ENCODE measurements at regions not wholly inside any gene's neighbourhood (a gene's known extent, or its start where the extent isn't known, plus 50 kb on each side); places are given as distances from the start of the nearest gene placed in this dataset.
"Not testable (repeated sequence)": the region's sequence is repeated elsewhere in the genome, so short reads cannot be mapped to it uniquely, and the experiment has no call there.

DNA sequence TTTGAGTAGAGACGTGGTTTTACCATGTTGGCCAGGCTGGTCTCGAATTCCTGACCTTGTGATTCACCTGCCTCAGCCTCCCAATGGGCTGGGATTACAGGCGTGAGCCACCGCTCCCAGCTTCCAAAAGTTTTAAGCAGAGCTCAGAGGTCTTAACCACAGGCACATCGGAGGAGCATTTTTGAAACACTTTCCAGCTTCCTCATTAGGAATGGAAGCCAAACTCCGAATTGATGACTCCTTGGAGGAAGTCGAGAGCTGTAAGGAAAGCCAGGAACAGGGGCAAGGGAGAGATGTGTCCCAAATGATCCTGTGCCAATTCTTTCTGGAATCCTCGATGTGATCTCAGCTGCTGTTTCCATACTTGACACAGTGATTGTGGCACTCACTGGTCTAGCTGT is 56.2 kb upstream of the CCZ1B start:
- not testable (repeated sequence) for DNase-seq (ENCODE audit: low spot score)

DNA sequence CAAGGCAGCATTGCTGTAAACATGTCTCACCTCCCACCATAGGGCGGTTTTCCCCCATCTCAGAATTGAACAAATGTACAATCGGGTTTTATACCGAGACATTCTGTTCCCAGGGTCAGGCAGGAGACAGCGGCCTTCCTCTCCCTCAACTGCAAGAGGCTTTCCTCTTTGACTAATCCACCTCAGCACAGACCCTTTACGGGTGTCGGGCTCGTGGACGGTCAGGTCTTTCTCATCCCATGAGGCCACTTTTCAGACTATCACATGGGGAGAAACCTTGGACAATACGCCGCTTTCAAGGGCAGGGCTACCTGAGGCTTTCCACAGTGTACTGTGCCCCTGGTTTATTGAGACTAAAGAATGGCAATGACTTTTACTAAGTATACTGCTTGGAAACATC is 57.7 kb upstream of the CCZ1B start:
- DNase-seq (ENCODE audit: low spot score) = not testable (repeated sequence)

DNA sequence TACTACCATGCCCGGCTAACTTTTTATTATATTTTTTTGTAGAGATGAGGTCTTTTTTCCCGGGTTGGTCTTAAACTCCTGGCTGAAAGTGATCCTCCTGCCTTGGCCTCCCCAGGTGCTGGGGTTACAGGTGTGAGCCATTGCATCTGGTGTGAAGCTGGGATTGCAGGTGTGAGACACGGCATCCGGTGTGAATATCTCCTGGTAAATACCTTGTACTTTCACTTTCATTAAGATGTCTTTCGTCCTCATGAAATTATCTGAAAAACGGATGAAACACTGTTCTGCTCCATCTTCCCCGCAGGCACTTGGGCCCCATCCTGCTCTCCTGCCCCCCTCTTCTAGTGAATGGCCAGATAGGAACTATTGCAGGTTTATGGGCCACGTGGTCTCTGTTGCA is 60.1 kb upstream of the CCZ1B start:
- DNase-seq (ENCODE audit: low spot score) = no peak

DNA sequence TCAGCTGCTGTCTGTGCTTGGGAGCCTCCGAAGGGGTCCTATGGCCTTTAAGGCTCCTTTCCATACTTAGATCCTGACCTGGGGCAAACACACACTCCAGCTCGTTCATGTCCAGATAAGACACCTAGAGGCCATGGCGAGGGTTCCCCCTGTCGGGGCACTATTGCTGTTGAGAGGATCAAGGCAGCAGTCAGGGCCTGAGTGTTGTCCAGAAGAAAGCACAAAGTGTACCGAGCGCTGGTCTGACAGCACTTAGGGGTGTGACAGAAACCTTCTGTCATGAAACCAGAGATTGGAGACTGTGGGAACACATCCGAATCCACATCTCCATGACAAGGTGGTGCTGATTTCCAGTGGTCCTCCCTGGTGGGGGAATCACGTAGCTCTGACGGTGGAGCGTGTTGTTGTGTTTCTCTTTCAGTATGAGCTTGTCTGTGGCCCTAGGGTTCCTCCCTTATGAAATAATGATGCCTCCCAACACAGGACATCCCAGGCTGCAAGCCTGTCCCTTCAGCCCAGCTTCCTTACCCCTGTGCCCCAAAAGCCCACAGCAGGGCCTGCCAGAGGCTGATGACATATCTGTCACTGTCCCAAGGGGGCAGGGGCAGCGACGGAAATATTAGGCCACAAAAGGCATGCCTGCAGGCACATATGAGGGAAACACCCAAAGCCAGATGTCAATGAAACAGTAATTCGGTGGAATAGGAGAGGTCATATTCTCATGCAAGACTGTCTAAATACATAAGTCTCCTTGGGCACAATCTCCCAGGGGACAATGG is 62.4 kb upstream of the CCZ1B start:
- DNase-seq (ENCODE audit: low spot score) = not testable (repeated sequence)

DNA sequence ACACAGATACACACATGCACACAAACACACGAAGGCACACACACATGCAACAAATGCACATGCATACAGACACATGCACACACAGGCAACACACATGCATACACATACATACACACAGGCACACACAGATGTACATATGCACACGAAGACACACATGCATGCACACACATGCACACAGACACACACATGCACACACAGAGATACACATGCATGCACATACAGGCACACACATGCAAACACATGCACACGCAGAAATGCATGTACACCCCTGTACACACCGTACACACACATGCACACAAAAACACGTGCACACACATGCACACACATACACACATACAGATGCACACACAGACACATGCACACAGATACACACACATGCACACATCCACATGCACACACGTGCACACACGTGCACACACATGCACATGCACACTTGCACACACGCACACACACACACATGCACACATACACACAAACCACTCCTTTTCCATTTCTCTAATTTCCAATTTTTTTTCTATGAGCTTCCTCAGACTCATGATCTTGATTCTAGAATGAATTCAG is 63.3 kb upstream of the CCZ1B start:
- no peak for DNase-seq (ENCODE audit: low spot score)

DNA sequence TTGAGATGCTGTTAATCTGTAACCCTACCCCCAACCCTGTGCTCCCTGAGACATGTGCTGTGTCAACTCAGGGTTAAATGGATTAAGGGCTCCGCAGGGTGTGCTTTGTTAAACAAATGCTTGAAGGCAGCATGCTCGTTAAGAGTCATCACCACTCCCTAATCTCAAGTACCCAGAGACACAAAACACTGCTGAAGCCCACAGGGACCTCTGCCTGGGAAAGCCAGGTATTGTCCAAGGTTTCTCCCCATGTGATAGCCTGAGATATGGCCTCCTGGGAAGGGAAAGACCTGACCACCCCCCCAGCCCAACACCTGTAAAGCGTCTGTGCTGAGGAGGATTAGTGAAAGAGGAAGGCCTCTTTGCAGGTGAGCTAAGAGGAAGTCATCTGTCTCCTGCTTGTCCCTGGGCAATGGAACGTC is 76.0 kb upstream of the CCZ1B start:
- DNase-seq (ENCODE audit: low spot score) = not testable (repeated sequence)

DNA sequence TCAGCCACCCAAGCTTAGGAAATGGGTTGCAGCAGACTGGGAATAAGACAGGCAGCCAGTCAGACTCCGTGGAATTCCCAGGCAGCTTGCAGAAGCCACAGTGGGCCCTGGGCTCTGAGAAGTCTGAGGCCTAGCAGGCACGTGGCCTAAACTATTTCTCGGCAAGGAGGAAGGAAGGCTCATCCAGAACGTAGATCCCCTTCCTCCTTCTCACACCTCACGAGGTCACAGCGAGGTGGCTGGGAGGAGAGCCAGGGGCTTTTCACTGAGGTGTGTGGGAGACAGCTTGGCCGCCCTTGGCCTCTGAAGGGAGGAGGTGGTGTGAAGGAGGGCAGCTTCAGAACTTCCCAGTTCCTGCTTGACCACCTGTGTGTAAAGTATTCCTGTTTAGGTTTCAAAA is 77.2 kb upstream of the CCZ1B start:
- DNase-seq (ENCODE audit: low spot score) = not testable (repeated sequence)

DNA sequence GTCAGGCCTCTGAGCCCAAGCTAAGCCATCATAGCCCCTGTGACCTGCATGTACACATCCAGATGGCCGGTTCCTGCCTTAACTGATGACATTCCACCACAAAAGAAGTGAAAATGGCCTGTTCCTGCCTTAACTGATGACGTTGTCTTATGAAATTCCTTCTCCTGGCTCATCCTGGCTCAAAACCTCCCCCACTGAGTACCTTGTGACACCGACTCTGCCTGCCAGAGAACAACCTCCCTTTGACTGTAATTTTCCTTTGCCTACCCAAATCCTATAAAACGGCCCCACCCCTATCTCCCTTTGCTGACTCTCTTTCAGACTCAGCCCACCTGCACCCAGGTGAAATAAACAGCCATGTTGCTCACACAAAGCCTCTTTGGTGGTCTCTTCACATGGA is 77.7 kb upstream of the CCZ1B start:
- not testable (repeated sequence) for DNase-seq (ENCODE audit: low spot score)

DNA sequence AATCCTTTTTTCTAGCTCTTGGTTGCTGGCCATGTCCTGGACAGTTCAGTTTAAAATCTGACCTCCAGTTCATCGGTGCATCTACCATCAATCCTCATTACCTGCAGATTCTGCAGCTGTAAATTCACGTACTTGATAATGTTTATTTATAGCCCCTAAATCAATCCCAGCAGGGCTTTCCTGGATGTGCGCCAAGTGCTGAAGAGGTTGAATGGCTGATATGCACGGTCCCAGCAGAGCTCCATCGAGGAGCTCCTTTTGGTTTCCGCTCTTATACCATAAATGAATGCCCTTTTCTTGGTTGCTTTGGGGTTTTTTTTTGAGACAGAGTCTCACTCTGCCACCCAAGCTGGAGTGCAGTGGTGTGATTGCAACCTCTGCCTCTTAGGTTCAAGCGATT is 91.2 kb upstream of the CCZ1B start:
- DNase-seq (ENCODE audit: low spot score) = no peak

DNA sequence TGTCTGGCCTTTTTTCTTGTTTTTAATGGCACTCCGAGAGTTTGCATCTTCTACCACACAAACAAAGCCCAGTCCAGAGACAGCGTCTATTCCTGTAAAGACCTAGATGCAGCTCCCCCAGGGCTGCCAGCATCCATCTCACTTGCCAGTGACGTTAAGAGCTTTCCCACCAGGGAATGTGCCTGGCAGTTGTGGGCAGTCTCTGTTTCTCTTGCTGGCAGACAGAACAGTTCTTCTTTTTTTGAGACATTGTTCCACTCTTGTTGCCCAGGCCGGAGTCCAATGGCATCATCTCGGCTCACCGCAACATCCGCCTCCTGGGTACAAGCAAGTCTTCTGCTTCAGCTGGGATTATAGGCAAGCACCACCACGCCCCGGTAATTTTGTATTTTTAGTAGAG is 93.1 kb upstream of the CCZ1B start:
- DNase-seq (ENCODE audit: low spot score) = not testable (repeated sequence)

DNA sequence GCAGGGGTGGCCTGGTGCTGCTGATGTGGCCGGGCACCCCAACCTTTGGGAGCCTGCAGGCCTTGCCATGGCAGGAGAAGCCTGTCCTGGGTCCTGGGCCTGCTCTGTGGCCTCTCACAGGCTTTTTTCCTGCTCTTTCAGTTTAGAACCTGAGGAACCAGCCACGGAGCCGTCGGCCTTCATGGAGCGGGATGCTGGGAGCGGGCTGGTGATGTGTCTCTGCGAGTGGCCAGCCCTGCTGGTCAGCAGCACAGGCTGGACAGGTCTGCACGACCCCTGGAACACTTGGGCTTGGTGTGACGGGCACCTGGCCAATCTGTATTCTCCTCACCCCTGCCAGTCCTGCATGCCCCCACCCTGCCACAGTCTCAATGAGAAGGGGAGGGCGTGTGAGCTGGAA is 98.4 kb upstream of the CCZ1B start:
- not testable (repeated sequence) for DNase-seq (ENCODE audit: low spot score)

DNA sequence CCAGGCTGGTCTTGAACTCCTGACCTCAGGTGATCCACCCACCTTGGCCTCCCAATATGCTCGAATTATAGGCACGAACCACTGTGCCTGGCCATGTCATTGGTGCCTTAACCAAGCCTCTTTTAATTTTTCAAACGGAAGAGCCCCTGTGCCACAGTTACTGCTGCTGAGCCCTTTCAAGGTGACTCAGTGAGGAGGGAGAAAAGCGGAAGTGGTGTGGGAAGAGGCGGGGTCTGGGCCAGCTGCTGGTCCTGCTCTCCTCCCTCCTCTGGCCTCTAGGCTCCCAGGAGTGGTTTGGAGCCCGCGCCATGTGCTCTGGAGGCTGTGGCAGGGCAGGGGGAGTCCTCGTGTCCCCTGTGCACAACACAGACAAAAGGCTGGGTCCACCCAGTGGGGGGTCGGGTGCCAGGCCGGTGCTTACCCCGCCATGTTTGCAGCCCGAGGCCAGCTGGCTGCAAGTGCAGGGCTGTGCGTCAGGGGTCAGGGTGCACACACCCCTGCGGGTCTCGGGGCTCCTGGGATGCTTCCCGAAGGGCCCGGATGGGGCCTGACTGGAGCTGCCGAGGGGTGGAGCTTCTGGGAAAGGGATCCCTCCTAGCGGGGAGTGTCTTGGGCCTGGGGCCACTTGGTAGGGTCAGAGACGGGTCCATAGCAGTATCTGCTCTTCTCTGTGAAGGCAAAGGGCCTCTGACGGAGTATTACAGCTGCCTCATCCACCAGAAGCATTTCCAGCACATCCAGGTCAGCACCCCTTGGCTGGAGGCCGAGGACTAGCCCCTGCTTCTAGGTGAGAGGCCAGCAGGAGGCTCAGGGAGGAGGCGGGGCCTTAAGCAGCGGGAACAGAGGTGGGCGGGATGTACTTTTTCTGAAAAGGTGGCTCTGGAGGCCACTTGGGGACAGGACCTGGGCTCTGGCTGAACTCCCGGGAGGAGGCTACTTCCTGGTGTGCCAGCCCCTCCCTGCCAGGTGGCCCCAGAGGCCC is 100.4 kb upstream of the CCZ1B start:
- not testable (repeated sequence) for DNase-seq (ENCODE audit: low spot score)

DNA sequence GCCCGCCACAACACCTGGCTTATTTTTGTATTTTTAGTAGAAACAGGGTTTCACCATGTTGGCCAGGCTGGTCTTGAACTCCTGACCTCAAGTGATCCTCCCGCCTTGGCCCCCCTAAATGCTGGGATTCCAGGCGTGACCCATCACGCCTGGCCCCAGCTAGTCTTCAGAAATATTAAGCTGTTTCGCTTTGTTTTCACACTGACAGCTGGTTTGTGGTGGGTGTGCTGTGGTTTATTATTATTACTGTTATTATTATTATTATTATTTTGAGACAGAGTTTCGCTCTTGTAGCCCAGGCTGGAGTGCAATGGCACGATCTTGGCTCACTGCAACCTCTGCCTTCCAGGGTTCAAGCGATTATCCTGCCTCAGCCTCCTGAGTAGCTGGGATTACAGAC is 101.6 kb upstream of the CCZ1B start:
- DNase-seq (ENCODE audit: low spot score) = not testable (repeated sequence)

DNA sequence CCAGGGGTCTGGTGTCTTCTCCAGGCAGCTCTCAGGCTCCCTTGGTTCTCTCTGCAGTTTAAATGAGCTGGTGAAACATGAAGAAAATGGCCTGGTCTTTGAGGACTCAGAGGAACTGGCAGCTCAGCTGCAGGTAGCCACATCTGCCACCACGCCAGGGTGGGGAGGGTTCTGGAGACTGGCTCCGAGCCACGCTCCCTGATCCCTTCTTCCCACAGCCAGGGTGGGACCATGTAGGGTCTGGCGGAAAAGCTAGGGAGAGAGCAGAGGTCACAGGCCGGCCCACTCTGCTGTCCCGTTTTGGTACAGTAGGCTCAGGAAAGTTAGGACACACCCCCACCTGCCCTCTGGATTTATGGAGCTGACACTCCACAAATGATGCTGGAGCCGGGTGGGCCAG is 103.5 kb upstream of the CCZ1B start:
- not testable (repeated sequence) for DNase-seq (ENCODE audit: low spot score)

DNA sequence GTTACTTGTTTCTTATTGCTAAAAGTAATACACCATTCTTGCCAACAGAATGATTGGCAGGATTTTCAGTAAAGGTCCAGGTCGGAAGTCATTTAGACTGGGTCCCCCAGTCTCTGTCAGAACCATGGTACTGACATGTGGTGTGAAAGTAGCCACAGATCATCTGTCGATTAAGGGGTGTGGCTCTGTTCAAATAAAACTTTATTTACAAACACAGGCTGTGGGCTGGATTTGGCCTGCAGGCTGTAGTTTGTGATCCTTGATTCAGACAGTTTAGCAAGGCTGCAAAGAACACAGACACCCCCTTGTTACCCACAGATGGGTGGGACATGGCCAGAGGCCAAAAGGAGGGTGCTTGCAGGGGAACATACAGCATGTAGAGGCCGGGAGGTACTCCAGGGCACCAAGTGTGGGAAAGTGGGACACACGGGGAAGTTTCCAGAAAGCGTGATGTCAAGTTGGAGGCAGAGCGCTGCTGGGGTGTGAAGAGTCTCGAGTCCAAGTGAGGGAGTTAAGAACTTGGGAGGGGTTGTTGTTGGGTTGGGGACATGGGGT is 104.1 kb upstream of the CCZ1B start:
- DNase-seq (ENCODE audit: low spot score) = not testable (repeated sequence)

DNA sequence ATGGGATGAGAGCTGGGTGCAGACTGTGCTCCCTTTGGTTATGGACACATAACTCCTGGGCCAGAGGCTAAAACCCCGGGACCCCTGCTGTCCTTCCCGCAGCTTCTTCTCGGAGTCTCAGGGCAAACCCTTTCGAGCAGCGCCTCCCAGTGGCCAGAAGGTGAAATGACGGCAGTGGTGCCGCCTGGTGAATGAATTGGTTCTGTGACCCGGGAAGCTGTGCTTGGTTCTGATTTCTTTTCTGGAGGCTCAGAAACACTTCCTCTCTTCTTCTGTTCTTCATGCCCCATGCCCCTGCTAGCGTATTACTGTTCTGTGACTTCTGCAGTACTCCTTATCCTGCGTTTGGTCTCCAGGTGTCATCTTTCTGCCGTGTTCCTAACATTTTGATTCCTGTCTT is 104.7 kb upstream of the CCZ1B start:
- not testable (repeated sequence) for DNase-seq (ENCODE audit: low spot score)

DNA sequence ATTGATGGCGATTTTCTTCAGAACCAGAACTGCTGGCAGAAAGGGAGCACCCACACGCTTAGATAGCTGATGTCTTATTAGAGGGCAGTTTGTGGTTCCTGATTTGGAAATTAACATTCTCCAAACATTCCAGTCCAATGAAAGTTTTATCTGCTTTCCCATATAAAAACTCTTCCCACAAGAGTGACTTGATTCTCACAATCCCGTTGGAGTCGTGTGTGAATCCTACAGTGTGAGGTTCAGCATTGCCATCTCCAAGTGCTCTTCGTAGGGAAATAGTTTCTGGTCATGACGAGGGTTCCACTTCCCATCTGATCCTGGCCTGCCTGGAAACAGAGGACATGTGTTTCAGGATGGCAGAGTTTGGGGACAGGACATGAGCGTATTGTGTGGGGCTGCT is 105.4 kb upstream of the CCZ1B start:
- DNase-seq (ENCODE audit: low spot score) = not testable (repeated sequence)

DNA sequence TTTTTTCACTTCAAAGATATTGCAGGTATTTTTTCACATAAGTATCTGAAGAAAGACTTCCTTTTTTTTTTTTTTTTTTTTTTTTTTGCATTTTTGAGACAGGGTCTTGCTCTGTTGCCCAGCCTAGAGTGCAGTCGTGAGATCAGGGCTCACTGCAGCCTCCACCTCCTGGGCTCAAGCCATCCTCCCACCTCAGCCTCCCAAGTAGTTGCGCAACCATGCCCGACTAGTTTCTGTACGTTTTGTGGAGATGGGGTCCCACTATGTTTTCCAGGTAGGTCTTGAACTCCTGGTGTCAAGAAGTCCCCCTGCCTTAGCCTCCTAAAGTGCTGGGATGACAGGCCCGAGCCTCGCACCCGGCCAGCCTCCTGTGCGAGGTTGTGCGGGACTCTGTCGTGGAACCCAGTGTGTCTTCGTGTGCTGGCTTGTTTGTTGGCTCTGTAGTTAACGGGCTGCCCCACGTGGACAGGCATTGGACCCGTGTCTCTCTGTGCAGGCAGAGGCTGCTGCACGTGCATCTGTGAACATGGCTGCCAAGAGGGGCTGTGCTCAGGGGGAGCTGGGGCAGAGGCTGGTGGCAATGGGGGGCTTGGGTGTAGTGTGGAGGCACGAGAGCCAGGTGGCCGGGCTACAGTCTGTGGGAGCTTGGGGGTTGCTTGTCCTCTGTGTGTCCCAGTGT is 108.0 kb upstream of the CCZ1B start:
- not testable (repeated sequence) for DNase-seq (ENCODE audit: low spot score)

DNA sequence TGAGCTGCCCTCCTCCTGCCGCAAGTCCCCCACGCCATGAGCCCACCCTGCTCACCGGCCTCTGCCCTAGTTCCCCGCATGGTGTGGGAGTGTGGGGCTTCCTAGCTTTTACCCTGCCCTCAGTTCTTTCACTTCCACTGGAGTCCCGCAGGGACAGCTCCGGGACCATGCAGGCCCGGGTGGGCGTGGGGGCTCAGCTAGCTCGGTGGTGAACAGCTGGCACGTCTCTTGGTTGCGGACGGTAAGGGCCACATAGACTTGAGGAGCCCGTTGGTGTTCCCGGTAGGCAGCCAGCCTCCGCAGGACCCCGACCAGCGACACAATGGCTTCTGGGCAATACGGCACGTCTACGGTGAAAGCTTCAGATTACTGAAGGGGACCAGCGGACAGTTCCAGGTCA is 108.9 kb upstream of the CCZ1B start:
- no peak for DNase-seq (ENCODE audit: low spot score)

DNA sequence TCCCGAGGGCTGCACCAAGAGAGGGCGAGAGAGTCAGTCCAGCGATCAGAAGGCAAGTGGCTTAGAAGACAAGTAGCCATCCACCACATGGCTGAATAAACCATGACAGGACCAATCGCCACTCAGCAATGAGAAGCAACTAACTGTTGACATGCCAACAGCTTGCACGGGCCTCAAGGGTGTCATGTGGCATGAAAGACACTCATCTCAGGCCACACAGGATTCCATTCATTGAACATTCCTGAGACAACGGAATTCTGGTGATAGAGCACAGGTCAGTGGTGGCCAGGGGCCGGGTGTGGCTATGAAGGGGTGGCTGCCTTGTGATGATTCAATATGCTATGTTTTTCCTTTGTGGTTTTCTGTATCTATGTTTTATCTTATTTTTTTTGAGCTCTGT is 110.6 kb upstream of the CCZ1B start:
- not testable (repeated sequence) for DNase-seq (ENCODE audit: low spot score)

DNA sequence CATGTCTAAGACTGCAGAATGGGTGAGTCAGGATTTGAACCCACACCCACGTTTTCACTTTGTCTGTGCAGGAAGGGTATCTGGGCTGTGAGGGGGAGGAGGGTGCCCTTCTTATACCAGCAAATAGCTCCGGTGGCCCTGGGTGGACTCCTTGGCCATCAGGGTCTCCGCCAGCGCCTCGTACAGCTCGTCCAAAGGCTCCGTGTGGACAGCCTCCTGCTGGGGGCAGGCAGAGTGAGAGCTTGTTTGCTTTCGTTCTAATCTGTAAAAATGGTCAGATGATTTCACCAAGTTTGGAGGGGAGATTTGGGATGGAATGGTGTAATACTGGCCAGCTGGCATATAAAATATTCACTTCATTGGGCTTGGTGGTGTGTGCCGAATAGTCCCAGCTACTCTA is 111.7 kb upstream of the CCZ1B start:
- not testable (repeated sequence) for DNase-seq (ENCODE audit: low spot score)

DNA sequence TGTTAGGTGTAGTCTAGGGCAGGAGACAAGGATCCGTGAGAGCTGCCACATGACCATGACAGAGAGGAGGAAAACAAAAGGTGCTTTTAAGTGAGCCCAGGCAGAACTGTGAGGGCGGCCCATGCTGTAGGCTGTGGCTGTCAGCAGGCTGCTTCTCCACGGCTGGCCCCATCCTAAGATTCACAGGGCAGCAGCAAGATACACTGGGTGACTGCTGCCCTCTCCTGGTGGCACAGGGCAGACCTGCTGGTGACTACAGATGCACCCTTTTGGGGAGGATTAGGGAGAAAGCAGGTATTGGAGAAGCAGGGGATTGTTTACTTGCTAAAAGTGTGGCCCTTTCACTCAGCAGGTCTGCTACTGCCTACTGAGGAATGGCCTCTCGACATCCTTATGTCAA is 112.2 kb upstream of the CCZ1B start:
- DNase-seq (ENCODE audit: low spot score) = not testable (repeated sequence)
